HepG2 (cell line): ENCODE measurements at regions not wholly inside any gene's neighbourhood (a gene's known extent, or its start where the extent isn't known, plus 50 kb on each side); places are given as distances from the start of the nearest gene placed in this dataset.

Experiments
- ATAC-seq: fragments of 200-7000 bp; cut with Tn5 transposase; 3 replicates; pipeline ENCODE4 v1.9.1; 2020; ENCODE audit warnings: mild to moderate bottlenecking, moderate library complexity
- BruUV-seq: library from RNA; stranded (reverse); fragments of 400-500 nt; replicated peaks from 2 replicates; lab custom pipeline; 2021; lab: Mats Ljungman, UMichigan
- CTCF ChIA-PET: fragments of 300-600 bp; formaldehyde crosslinking; extraction: SDS; loops from one replicate; lab custom pipeline; 2021; ENCODE audit warnings: low total read pairs, inconsistent platforms, low intra/inter-chr PET ratio; lab: Yijun Ruan, JAX
- POLR2A ChIA-PET: fragments of 350-600 bp; sonication (Branson Sonifier 250); formaldehyde crosslinking; loops from one replicate; lab custom pipeline; 2020; ENCODE audit warnings: antibody characterized with exemption, inconsistent platforms; lab: Yijun Ruan, JAX
- DNase-seq: peaks from one replicate; pipeline ENCODE4 v3.0.0-alpha.2; 2015; ENCODE audit warnings: low spot score
- FAIRE-seq: peaks from 3 replicates; lab custom pipeline; 2011; peaks lifted over from hg19 to GRCh38; lab: Jason Lieb, UNC
- H2AFZ ChIP-seq: one replicate; pipeline ENCODE4 v1.6.1; 2011; ENCODE audit warnings: low read length, inconsistent platforms
- H3K27ac ChIP-seq: fragments of 300-600 bp; 3 replicates; pipeline ENCODE4 v1.8.0; 2011; ENCODE audit warnings: mixed run types, mild to moderate bottlenecking, mixed read lengths, low read length, inconsistent platforms; ENCODE audit not compliant: insufficient read depth; ENCODE audit errors: extremely low read length
- H3K27me3 ChIP-seq, 2 experiments: fragments of 200-600 bp in 1 of 2; 2 replicates in 1 of 2; 3 replicates in 1 of 2; pipeline versions ENCODE4 v1.6.0 to v1.8.0; 2011; ENCODE audit warnings: low read length in 2 of 2, mild to moderate bottlenecking in 2 of 2, moderate library complexity in 2 of 2, inconsistent platforms in 1 of 2; ENCODE audit not compliant: insufficient read depth in 2 of 2, control insufficient read depth in 1 of 2
- H3K36me3 ChIP-seq, 2 experiments: fragments of 200-600 bp in 1 of 2; replicated peaks in 1 of 2; 2 replicates in 1 of 2; 3 replicates in 1 of 2; pipeline versions ENCODE4 v1.5.1 to v1.8.0; 2011; ENCODE audit warnings: low read length in 2 of 2, inconsistent platforms in 1 of 2; ENCODE audit not compliant: insufficient read depth in 2 of 2, control insufficient read depth in 1 of 2
- H3K4me1 ChIP-seq: 2 replicates; pipeline ENCODE4 v1.5.1; 2012; ENCODE audit warnings: low read length, inconsistent platforms; ENCODE audit not compliant: insufficient read depth
- H3K4me2 ChIP-seq: 2 replicates; pipeline ENCODE4 v1.6.0; 2011; ENCODE audit warnings: low read depth, low read length, inconsistent platforms
- H3K4me3 ChIP-seq, 3 experiments: fragments of 200-600 bp in 1 of 3; sonication (generic), shearing (Covaris generic) in 1 of 3; replicated peaks in 1 of 3; 2 replicates each; pipeline ENCODE4 v1.5.1; 2011 to 2016; ENCODE audit warnings: low read length in 3 of 3, inconsistent platforms in 2 of 3, low read depth in 2 of 3, mild to moderate bottlenecking in 2 of 3, control low read depth in 1 of 3, mixed read lengths in 1 of 3; ENCODE audit not compliant: insufficient read depth in 1 of 3
- H3K79me2 ChIP-seq: one replicate; pipeline ENCODE4 v1.6.1; 2011; ENCODE audit warnings: low read length, inconsistent platforms; ENCODE audit not compliant: insufficient read depth
- H3K9ac ChIP-seq: 2 replicates; pipeline ENCODE4 v1.6.0; 2011; ENCODE audit warnings: mild to moderate bottlenecking, low read depth, low read length, inconsistent platforms; ENCODE audit not compliant: insufficient read depth
- H3K9me3 ChIP-seq: 2 replicates; pipeline ENCODE4 v1.5.1; 2012; ENCODE audit warnings: mild to moderate bottlenecking, low read length
- H4K20me1 ChIP-seq: 2 replicates; pipeline ENCODE4 v1.6.0; 2011; ENCODE audit warnings: inconsistent platforms, mild to moderate bottlenecking, low read length, moderate library complexity; ENCODE audit not compliant: insufficient read depth
- BATF2 ChIP-seq: sonication (generic); formaldehyde crosslinking; IDR thresholded peaks from 2 replicates; pipeline ENCODE4 v1.8.0; 2022; ENCODE audit warnings: mild to moderate bottlenecking, missing genetic modification reagents, moderate library complexity
- BCL6 ChIP-seq: IDR thresholded peaks from 2 replicates; pipeline ENCODE4 v1.6.1; 2016; ENCODE audit warnings: missing genetic modification reagents, missing compliant biosample characterization
- CSRNP2 ChIP-seq: sonication (generic); formaldehyde crosslinking; conservative IDR thresholded peaks from 2 replicates; pipeline ENCODE4 v1.8.0; 2022; ENCODE audit warnings: low read depth, missing genetic modification reagents
- EED ChIP-seq: sonication (generic); formaldehyde crosslinking; IDR thresholded peaks from 2 replicates; pipeline ENCODE4 v1.5.0; 2020; ENCODE audit warnings: mild to moderate bottlenecking, missing genetic modification reagents
- GMEB1 ChIP-seq: sonication (generic); formaldehyde crosslinking; IDR thresholded peaks from 2 replicates; pipeline ENCODE4 v1.5.1; 2020; ENCODE audit warnings: missing genetic modification reagents, mild to moderate bottlenecking, borderline replicate concordance
- MIER2 ChIP-seq: IDR thresholded peaks from 2 replicates; pipeline ENCODE4 v1.6.1; 2016; ENCODE audit warnings: missing biosample characterization, missing genetic modification reagents
- MLX ChIP-seq: IDR thresholded peaks from 2 replicates; pipeline ENCODE4 v1.6.1; 2016
- NFIB ChIP-seq: sonication (generic); formaldehyde crosslinking; IDR thresholded peaks from 2 replicates; pipeline ENCODE4 v1.9.0; 2021; ENCODE audit warnings: missing genetic modification reagents, mild to moderate bottlenecking, borderline replicate concordance
- NR2C2 ChIP-seq: sonication (generic); formaldehyde crosslinking; IDR thresholded peaks from 2 replicates; pipeline ENCODE4 v1.4.0; 2020; ENCODE audit warnings: missing genetic modification reagents, mild to moderate bottlenecking, moderate library complexity, borderline replicate concordance
- SNRNP70 ChIP-seq: fragments of 200-400 bp; formaldehyde crosslinking; IDR thresholded peaks from 2 replicates; pipeline ENCODE4 v1.6.1; 2017; ENCODE audit warnings: mild to moderate bottlenecking, low read depth, low read length, moderate library complexity
- SOX6 ChIP-seq, 2 experiments: fragments of 450-650 bp in 1 of 2; sonication (generic) in 1 of 2; formaldehyde crosslinking in 1 of 2; IDR thresholded peaks; 2 replicates each; pipeline versions ENCODE4 v1.4.0 to v1.6.1; 2017 to 2020; ENCODE audit warnings: antibody characterized with exemption in 1 of 2, mild to moderate bottlenecking in 1 of 2, missing genetic modification reagents in 1 of 2
- TAF1 ChIP-seq: sonication (generic); formaldehyde crosslinking; IDR thresholded peaks from 2 replicates; pipeline ENCODE4 v1.4.0; 2020; ENCODE audit warnings: missing genetic modification reagents
- ZMAT5 ChIP-seq: sonication (generic); formaldehyde crosslinking; IDR thresholded peaks from 2 replicates; pipeline ENCODE4 v1.5.0; 2020; ENCODE audit warnings: mild to moderate bottlenecking, low read depth, missing genetic modification reagents, borderline replicate concordance
- ZNF451 ChIP-seq: sonication (generic); formaldehyde crosslinking; IDR thresholded peaks from 2 replicates; pipeline ENCODE4 v1.5.0; 2020; ENCODE audit warnings: mild to moderate bottlenecking, missing genetic modification reagents
- ZNF563 ChIP-seq: sonication (generic); formaldehyde crosslinking; IDR thresholded peaks from 2 replicates; pipeline ENCODE4 v1.8.0; 2022; ENCODE audit warnings: mild to moderate bottlenecking, moderate library complexity, missing genetic modification reagents
- ZNF704 ChIP-seq: sonication (generic); formaldehyde crosslinking; IDR thresholded peaks from 2 replicates; pipeline ENCODE4 v1.8.1; 2023; ENCODE audit warnings: mild to moderate bottlenecking, inconsistent platforms, moderate library complexity, missing genetic modification reagents, borderline replicate concordance
- ZNF75D ChIP-seq: sonication (generic); formaldehyde crosslinking; IDR thresholded peaks from 2 replicates; pipeline ENCODE4 v1.8.1; 2023; ENCODE audit warnings: missing genetic modification reagents, mild to moderate bottlenecking, borderline replicate concordance
- ZNF772 ChIP-seq: sonication (generic); formaldehyde crosslinking; IDR thresholded peaks from 2 replicates; pipeline ENCODE4 v1.5.0; 2020; ENCODE audit warnings: mild to moderate bottlenecking, missing genetic modification reagents
- ZSCAN21 ChIP-seq: sonication (generic); formaldehyde crosslinking; IDR thresholded peaks from 2 replicates; pipeline ENCODE4 v1.8.0; 2022; ENCODE audit warnings: mild to moderate bottlenecking, missing genetic modification reagents, moderate library complexity, borderline replicate concordance
- WGBS: methylation state at CpG from one replicate; pipeline ENCODE4 v1.1.6; 2017; ENCODE audit warnings: low lambda C conversion rate; 5-methylcytosine and 5-hydroxymethylcytosine counted together
- in situ Hi-C: cut with HindIII; loops from 2 replicates; pipeline ENCODE4 v1.10.0; 2017; ENCODE audit warnings: low pct_unique_long_range_greater_than_20kb; ENCODE audit not compliant: extremely low pct_ligation_motif_present
- intact Hi-C: fragments of 100-400 bp; cut with micrococcal nuclease; formaldehyde crosslinking; loops from one replicate; pipeline ENCODE4 v1.10.0; 2022; ENCODE audit not compliant: unreplicated experiment

- FAIRE-seq = no peak
- in situ Hi-C loops (no loop called here), intact Hi-C loops (no loop called here)
- ChIA-PET CTCF (no interaction called here), POLR2A (no interaction called here)
- Histone ChIP-seq H3K9me3 (no peaks in the 10 kb centered on the region), H3K36me3 (no peaks in the 10 kb centered on the region), H3K9ac (no peak overlapping the region), H3K27me3 (no peaks in the 10 kb centered on the region), H2AFZ (no peak overlapping the region), H3K4me1 (no peaks in the 10 kb centered on the region), H3K27ac (no peak overlapping the region), H3K79me2 (no peaks in the 10 kb centered on the region), H3K4me2 (no peak overlapping the region), H3K4me3 (no peak overlapping the region), H4K20me1 (no peaks in the 10 kb centered on the region)
- TF ChIP-seq EED = no peak
- no peak for TF ChIP-seq BCL6 (CRISPR knock-in tag)
- no peak for TF ChIP-seq TAF1 (CRISPR knock-in tag)
- TF ChIP-seq ZNF563 (CRISPR knock-in tag) = no peak
- TF ChIP-seq ZMAT5 (CRISPR knock-in tag) = no peak
- no peak for TF ChIP-seq MLX (CRISPR knock-in tag)
- TF ChIP-seq NFIB (CRISPR knock-in tag) = no peak
- no peak for TF ChIP-seq NR2C2 (CRISPR knock-in tag)
- no peak for TF ChIP-seq GMEB1 (CRISPR knock-in tag)
- no peak for TF ChIP-seq MIER2 (CRISPR knock-in tag)
- no peak for TF ChIP-seq SNRNP70
- TF ChIP-seq ZNF451 (CRISPR knock-in tag) = no peak
- no peak for TF ChIP-seq CSRNP2 (CRISPR knock-in tag)
- no peak for TF ChIP-seq SOX6 (IDR thresholded peaks at IDR 0.05)
- no peak for TF ChIP-seq SOX6 (CRISPR knock-in tag; IDR thresholded peaks at IDR 0.05)
- TF ChIP-seq ZNF75D = no peak
- no peak for TF ChIP-seq ZNF772 (CRISPR knock-in tag)
- no peak for TF ChIP-seq BATF2 (CRISPR knock-in tag)
- TF ChIP-seq ZNF704 (CRISPR knock-in tag) = no peak
- no peak for TF ChIP-seq ZSCAN21 (CRISPR knock-in tag)
- ATAC-seq = no peak
- no TSS peak for BruUV-seq
- WGBS = 3% methylated on average over 1 of the region's 1 CpG
- no peak for DNase-seq
These were observed 1215.6 kb upstream of the MAP3K7 start for GRCh38 chr6:91802431-91802830.
